Stomach (tissue), 8 donors: ENCODE measurements at regions not wholly inside any gene's neighbourhood (a gene's known extent, or its start where the extent isn't known, plus 50 kb on each side); places are given as distances from the start of the nearest gene placed in this dataset.

Source experiments
- DNase-seq, 2 donors: peaks; one replicate each; pipeline versions ENCODE4 v3.0.0 to v3.0.0-alpha.2; 2013 to 2019
- H3K27ac ChIP-seq, 5 donors: fragments of 200-600 bp in 4 of 5; sonication (generic) in 4 of 5; one replicate each; pipeline ENCODE4 v1.5.1; 2013 to 2019; ENCODE audit warnings: mild to moderate bottlenecking in 1 of 5, moderate library complexity in 1 of 5
- H3K27me3 ChIP-seq, 3 donors: fragments of 200-600 bp; sonication (generic); one replicate each; pipeline ENCODE4 v1.5.1; 2017 to 2019; ENCODE audit warnings: mixed run types in 1 of 3
- H3K36me3 ChIP-seq, 4 donors: fragments of 200-600 bp; sonication (generic); 1 replicate in 3 of 4; 2 replicates in 1 of 4; pipeline ENCODE4 v1.5.1; 2016 to 2019
- H3K4me1 ChIP-seq, 4 donors: fragments of 200-600 bp; sonication (generic); one replicate each; pipeline ENCODE4 v1.5.1; 2016 to 2019
- H3K4me3 ChIP-seq, 4 donors: fragments of 200-600 bp; sonication (generic) in 3 of 4; one replicate each; pipeline ENCODE4 v1.5.1; 2016 to 2019; ENCODE audit warnings: mild to moderate bottlenecking in 1 of 4
- H3K9me3 ChIP-seq, 4 donors: fragments of 200-600 bp; sonication (generic); one replicate each; pipeline ENCODE4 v1.5.1; 2016 to 2019
- EP300 ChIP-seq: sonication (generic); formaldehyde crosslinking; IDR thresholded peaks from one replicate; pipeline ENCODE4 v1.6.1; 2017; ENCODE audit warnings: antibody characterized with exemption
- POLR2A ChIP-seq, 4 donors: fragments of 450-650 bp; IDR thresholded peaks; one replicate each; pipeline ENCODE4 v1.6.1; 2016; ENCODE audit warnings: antibody characterized with exemption in 4 of 4, control low read depth in 2 of 4, mild to moderate bottlenecking in 1 of 4, moderate library complexity in 1 of 4
- POLR2AphosphoS5 ChIP-seq, 3 donors: sonication (generic); formaldehyde crosslinking; IDR thresholded peaks; one replicate each; pipeline ENCODE4 v1.6.1; 2016; ENCODE audit warnings: antibody characterized with exemption in 3 of 3
- WGBS, 5 donors: extraction: QIAGEN DNeasy Blood & Tissue Kit in 3 of 5; methylation state at CpG; one replicate each; pipeline versions ENCODE4 v1.1.5 to v1.1.7; 2013 to 2018; 5-methylcytosine and 5-hydroxymethylcytosine counted together
- intact Hi-C: fragments of 100-400 bp; cut with DNase I; formaldehyde crosslinking; loops from one replicate; pipeline ENCODE4 v1.15.1; 2023; ENCODE audit warnings: low total_unique reads
- TF ChIP-seq, protein P1 (sequence below), 7 experiments: fragments of 450-650 bp in 4 of 7; fragments of 200-600 bp in 3 of 7; sonication (generic) in 3 of 7; IDR thresholded peaks; one replicate each; pipeline ENCODE4 v1.5.1; 2016 to 2019; ENCODE audit warnings: antibody characterized with exemption in 7 of 7, control low read depth in 2 of 7, mild to moderate bottlenecking in 1 of 7
- donor health status: healthy with polysubstance abuse.
- donor health status: Bipolar disorder and iron deficiency.
- donor health status: healthy.

DNA sequence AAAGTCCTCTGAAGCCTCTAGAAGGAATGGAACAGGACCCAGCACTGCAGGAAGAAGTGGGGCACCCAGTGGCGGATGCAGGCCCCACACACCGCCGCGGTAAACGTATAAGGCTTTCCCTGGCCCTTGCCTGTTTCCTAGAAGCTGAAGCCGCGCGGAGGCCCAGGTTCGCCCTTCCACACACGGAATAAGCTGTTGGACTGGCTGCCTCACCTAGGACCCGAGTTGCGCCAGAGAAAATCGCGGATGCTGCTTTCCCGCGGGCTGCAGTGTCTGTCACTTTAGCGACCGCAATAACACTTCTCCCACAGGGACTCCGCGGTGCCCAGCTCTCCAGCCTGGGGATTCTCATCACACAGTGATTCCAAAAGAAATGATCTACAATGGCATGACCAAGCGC, 1736.9 kb downstream of the TP53TG3F start:
- intact Hi-C loops = no loop called here

DNA sequence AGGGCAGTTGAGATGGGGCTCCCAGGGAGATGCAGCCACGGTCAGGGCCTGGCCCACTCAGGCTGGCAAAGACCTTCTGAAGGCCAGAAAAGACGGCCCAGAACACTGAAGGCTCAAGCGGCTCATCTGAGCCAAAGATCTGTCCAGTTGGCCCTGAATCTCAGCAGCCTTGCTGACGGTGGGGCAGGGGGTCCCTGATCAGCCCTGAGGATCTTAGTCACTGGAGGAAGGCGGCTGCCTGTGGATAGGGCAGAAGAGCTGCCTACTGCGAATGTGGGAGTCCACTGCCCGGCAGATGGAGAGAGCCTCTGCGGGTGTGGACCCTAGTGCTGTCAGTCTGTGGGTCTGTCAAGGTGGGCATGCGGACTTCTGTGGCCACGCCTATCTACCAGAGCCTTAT, 1738.2 kb downstream of the TP53TG3F start:
- DNase-seq = no peak
- Histone ChIP-seq H3K9me3 (peaks cover 0 to 80% (median 50%) of the 10 kb centered on the region in 4 donors), H3K4me1 (no peaks in the 10 kb centered on the region), H3K27ac (no peak overlapping the region), H3K4me3 (no peak overlapping the region), H3K36me3 (no peaks in the 10 kb centered on the region), H3K27me3 (no peaks in the 10 kb centered on the region)
- TF ChIP-seq, protein P1, sequence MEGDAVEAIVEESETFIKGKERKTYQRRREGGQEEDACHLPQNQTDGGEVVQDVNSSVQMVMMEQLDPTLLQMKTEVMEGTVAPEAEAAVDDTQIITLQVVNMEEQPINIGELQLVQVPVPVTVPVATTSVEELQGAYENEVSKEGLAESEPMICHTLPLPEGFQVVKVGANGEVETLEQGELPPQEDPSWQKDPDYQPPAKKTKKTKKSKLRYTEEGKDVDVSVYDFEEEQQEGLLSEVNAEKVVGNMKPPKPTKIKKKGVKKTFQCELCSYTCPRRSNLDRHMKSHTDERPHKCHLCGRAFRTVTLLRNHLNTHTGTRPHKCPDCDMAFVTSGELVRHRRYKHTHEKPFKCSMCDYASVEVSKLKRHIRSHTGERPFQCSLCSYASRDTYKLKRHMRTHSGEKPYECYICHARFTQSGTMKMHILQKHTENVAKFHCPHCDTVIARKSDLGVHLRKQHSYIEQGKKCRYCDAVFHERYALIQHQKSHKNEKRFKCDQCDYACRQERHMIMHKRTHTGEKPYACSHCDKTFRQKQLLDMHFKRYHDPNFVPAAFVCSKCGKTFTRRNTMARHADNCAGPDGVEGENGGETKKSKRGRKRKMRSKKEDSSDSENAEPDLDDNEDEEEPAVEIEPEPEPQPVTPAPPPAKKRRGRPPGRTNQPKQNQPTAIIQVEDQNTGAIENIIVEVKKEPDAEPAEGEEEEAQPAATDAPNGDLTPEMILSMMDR (IDR thresholded peaks at IDR 0.05) = no peak
- TF ChIP-seq POLR2AphosphoS5 (IDR thresholded peaks at IDR 0.05) (no peak), EP300 (no peak), POLR2A (IDR thresholded peaks at IDR 0.05) (no peak)
- 68 to 78% (median 75%) methylated on average over 9 to 10 of the region's 10 CpGs for WGBS, 5 donors
- intact Hi-C loops = no loop called here

More for the DNA sequence above, 1736.9 kb downstream of the TP53TG3F start:
- H3K4me3 ChIP-seq = no peak overlapping the region
- no peaks in the 10 kb centered on the region for H3K36me3 ChIP-seq
- peaks cover 0 to 77% (median 44%) of the 10 kb centered on the region in 4 donors for H3K9me3 ChIP-seq
- WGBS, 5 donors = 81 to 88% (median 84%) methylated on average over 21 of the region's 21 CpGs
- TF ChIP-seq POLR2A (IDR thresholded peaks at IDR 0.05) (no peak), EP300 (no peak), POLR2AphosphoS5 (IDR thresholded peaks at IDR 0.05) (no peak)
- TF ChIP-seq, protein P1 (IDR thresholded peaks at IDR 0.05) = no peak
- no peak overlapping the region for H3K27ac ChIP-seq
- H3K27me3 ChIP-seq = no peaks in the 10 kb centered on the region
- no peak for DNase-seq
- H3K4me1 ChIP-seq = no peaks in the 10 kb centered on the region

DNA sequence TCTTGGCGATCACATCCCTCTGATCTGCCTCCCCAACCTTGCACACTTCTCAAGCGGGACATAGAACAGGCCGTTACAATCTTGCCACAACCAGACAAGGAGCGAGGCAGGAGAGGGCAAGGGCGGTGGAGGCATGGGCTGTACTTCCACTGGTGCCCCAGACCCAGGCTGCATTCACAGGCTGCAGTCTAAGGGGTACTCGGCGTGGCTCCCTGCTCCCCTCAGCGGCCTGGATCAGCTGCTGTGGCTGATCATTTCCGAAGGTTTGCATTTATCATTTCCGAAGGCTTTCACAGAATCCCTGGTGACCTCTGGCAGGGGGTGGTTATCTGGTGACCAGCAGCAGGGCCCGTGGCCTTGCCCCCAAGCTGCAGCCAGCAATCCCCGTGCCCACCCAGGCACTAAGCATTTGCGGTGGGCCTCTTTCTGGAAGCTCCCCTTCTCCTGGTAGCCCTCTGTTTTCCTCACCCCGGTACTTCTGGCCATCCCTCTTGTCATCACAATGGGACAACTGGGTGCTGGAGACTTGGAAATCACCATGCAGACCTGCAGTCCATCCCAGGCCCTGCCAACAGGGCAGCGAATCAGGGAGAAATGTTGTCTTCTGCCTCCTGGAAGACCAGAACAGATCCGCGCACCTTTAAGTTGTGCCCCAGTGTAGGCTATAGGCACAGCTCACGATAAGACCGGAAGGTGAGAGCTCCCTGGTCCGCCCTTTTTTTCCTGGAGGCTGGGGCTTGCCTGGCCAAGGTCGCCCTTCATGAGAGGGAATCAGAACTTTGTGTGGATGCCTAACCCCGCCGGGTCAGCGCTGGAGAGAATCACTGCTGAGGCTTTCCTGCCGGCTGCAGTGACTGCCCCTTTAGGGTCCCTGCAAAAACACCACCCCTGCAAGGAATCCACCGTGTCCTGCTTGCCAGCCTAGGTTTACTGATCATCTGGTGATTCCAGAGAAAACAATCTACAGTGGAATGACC, 1739.1 kb downstream of the TP53TG3F start:
- H3K9me3 ChIP-seq = peaks cover 0 to 82% (median 50%) of the 10 kb centered on the region in 4 donors
- intact Hi-C loops = no loop called here
- no peak for DNase-seq

DNA sequence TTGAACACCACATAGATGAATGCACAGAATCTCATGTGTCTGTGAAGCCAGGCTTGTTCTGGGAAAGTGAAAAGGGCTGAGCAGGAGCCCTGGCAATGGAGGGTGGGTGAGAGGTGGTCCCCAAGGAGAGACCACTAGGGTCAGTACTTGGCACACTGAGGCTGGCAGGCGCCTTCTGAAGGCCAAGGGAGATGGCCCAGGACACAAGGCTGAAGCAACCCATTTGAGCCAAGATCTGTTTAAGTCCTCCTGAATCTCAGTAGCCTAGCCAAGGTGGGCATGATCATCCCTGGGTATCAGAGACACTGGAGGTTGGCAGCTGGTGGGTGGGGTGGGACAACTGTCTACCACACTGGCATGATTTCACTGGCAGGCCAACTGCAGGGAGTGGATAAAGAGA, 1741.2 kb downstream of the TP53TG3F start:
- no peaks in the 10 kb centered on the region for H3K4me1 ChIP-seq
- no peak overlapping the region for H3K4me3 ChIP-seq
- H3K27ac ChIP-seq = no peak overlapping the region
- no peak for DNase-seq
- peaks cover 0 to 66% (median 33%) of the 10 kb centered on the region in 4 donors for H3K9me3 ChIP-seq
- 38 to 63% (median 41%) methylated on average over 1 of the region's 1 CpG for WGBS, 5 donors
- H3K36me3 ChIP-seq = no peaks in the 10 kb centered on the region
- intact Hi-C loops = no loop called here
- TF ChIP-seq POLR2A (IDR thresholded peaks at IDR 0.05) = no peak
- no peaks in the 10 kb centered on the region for H3K27me3 ChIP-seq

More for the DNA sequence above, 1739.1 kb downstream of the TP53TG3F start:
- 75 to 77% (median 77%) methylated on average over 23 to 26 of the region's 26 CpGs for WGBS, 5 donors
- no peaks in the 10 kb centered on the region for H3K27me3 ChIP-seq
- TF ChIP-seq EP300 (no peak), POLR2A (IDR thresholded peaks at IDR 0.05) (no peak), POLR2AphosphoS5 (IDR thresholded peaks at IDR 0.05) (no peak)
- TF ChIP-seq, protein P1 (IDR thresholded peaks at IDR 0.05) = no peak
- no peaks in the 10 kb centered on the region for H3K4me1 ChIP-seq
- no peak overlapping the region for H3K4me3 ChIP-seq
- H3K36me3 ChIP-seq = no peaks in the 10 kb centered on the region
- H3K27ac ChIP-seq = no peak overlapping the region

DNA sequence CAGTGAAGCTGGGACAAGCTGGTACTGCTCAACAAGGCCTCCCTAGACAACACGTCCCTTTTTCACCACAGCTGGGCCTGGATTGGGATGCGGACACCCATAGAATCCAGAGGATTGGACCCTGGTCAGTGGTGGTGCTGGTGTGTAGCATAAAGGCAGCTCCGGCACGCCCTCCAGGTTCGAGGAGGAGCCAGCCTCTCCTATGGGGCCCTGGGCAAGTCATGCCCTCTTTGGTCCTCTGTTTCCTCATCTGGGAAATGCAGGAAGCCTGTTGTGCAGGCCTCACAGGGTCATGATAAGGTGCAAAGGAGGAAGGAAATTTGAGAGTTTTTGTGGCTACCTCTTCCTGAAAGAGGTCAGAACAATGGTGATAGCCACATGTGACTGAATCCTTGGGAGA, 1741.7 kb downstream of the TP53TG3F start:
- Histone ChIP-seq H3K4me1 (no peaks in the 10 kb centered on the region), H3K27ac (no peak overlapping the region), H3K36me3 (no peaks in the 10 kb centered on the region), H3K4me3 (no peak overlapping the region), H3K9me3 (peaks cover 0 to 61% (median 28%) of the 10 kb centered on the region in 4 donors), H3K27me3 (no peaks in the 10 kb centered on the region)
- intact Hi-C loops = no loop called here
- WGBS, 5 donors = 65 to 76% (median 70%) methylated on average over 3 to 5 of the region's 5 CpGs
- no peak for TF ChIP-seq POLR2AphosphoS5 (IDR thresholded peaks at IDR 0.05)
- no peak for TF ChIP-seq EP300
- no peak for TF ChIP-seq POLR2A (IDR thresholded peaks at IDR 0.05)
- TF ChIP-seq, protein P1 (IDR thresholded peaks at IDR 0.05) = no peak
- no peak for DNase-seq
